ENCODE measurements at regions not wholly inside any gene's neighbourhood (a gene's known extent, or its start where the extent isn't known, plus 50 kb on each side); places are given as distances from the start of the nearest gene placed in this dataset.

DNA sequence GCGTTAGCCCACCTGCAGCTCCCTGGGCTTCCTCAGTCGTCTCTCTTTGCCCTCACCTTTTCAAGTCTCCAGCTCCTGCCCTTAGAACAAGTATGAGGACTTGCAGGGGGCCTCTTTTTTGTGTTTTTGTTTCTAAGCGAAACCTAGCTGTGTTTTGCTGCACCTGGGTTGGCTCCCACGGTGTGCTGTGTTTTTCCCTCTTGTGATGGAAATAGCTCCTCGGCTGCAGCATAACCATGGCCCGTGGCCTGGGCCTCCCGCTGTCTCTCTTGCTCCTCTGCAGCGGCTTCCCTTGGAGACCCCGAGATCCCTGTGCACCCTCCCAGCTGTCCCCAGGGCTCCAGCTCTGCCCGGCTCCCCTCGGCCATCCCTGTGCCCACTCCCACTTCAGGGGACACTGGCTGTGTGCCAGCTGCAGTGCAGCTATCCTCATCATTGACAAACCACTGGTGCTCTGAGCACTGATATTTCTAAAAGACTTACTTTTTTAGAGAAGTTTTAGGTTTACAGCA is 75.6 kb upstream of the TCERG1L start:
- TF ChIP-seq, protein P1, sequence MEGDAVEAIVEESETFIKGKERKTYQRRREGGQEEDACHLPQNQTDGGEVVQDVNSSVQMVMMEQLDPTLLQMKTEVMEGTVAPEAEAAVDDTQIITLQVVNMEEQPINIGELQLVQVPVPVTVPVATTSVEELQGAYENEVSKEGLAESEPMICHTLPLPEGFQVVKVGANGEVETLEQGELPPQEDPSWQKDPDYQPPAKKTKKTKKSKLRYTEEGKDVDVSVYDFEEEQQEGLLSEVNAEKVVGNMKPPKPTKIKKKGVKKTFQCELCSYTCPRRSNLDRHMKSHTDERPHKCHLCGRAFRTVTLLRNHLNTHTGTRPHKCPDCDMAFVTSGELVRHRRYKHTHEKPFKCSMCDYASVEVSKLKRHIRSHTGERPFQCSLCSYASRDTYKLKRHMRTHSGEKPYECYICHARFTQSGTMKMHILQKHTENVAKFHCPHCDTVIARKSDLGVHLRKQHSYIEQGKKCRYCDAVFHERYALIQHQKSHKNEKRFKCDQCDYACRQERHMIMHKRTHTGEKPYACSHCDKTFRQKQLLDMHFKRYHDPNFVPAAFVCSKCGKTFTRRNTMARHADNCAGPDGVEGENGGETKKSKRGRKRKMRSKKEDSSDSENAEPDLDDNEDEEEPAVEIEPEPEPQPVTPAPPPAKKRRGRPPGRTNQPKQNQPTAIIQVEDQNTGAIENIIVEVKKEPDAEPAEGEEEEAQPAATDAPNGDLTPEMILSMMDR (IDR thresholded peaks at IDR 0.05) = no peak
- no peak for TF ChIP-seq EP300 (IDR thresholded peaks at IDR 0.05)
